Suppressor macrophage treated with lipopolysaccharide for 1 hour (primary cell): ENCODE measurements at regions not wholly inside any gene's neighbourhood (a gene's known extent, or its start where the extent isn't known, plus 50 kb on each side); places are given as distances from the start of the nearest gene placed in this dataset.

Experiments
- DNase-seq, 3 donors: peaks; one replicate each; pipeline ENCODE4 v3.0.0-alpha.2; 2020 to 2022

DNA sequence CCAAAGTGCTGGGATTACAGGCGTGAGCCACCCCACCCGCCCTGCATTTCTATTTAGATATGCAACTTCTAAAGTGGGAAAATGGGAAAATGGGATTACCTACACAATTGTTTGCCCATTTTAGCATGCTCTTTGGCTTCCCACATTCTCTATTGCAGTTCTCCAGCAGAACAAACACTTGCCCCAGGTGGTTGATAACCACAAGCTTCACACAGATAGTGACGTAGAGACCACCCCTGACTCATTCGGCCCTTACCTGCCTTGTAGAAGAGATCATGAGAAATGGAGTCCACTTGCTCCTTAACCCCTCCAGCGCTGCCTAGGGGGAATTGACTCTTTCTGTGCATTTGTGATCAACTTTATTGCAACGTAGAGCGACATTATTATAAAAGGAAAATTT is 83.2 kb upstream of the RAP2B start:
- no peak for DNase-seq

DNA sequence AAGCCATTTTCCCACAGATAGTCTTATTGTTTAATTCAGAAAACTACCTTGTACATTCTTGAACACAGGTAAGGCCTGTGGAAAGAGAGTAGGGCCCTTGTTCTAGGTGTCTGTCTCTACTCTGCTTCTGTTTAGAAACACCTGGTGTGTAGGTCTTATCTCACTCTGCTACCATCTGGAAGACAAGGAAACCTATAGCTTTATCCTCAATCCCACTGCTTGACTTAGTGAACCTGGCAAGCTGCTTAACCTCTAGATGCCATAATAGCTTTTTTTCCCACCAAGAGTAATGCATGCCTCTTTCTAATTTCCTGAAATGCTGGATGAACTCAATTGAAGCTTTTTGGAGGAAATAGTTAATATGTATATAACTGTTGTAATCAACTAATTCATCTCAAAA is 82.6 kb upstream of the RAP2B start:
- no peak for DNase-seq

DNA sequence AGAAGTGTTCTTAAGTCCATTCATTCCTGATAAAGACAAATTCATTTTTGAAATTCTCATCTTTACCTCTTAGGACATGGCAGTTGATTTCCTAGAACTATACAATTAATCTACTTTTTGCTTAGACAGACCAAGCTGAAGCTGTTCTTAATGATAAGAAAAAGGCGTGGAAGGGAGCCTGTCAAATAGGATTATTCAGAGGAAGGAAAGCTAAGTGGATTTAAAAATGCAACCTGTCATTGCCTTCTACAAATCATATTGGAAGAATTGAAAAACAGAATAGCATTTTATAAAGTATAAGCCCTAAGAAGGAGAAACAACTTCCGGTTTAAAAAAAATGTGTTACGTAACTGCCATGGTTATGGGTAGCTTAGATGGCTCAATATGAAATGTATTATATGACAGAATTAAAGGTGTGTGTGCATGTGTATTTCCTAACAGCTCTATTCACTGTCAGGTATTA is 81.2 kb upstream of the RAP2B start:
- DNase-seq: no peak

DNA sequence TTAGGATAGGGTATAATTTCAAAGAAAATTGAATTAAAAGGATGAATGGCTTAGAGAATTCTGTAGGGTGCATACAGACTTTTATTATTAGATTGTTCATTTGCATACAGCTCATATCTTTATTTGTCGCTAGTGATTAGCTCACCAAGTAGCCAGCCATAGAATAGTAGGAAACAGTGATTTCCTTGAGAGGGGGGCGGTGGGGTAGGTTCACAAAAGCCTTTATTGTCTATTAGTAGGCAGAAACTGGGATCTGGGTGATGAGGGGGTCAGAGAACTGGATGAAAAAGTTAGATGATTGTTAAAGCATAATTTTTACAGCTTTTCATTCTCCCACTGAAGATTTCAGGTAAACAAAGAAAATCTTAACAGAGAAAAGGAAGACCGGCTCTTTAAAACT is 77.6 kb upstream of the RAP2B start:
- no peak for DNase-seq

DNA sequence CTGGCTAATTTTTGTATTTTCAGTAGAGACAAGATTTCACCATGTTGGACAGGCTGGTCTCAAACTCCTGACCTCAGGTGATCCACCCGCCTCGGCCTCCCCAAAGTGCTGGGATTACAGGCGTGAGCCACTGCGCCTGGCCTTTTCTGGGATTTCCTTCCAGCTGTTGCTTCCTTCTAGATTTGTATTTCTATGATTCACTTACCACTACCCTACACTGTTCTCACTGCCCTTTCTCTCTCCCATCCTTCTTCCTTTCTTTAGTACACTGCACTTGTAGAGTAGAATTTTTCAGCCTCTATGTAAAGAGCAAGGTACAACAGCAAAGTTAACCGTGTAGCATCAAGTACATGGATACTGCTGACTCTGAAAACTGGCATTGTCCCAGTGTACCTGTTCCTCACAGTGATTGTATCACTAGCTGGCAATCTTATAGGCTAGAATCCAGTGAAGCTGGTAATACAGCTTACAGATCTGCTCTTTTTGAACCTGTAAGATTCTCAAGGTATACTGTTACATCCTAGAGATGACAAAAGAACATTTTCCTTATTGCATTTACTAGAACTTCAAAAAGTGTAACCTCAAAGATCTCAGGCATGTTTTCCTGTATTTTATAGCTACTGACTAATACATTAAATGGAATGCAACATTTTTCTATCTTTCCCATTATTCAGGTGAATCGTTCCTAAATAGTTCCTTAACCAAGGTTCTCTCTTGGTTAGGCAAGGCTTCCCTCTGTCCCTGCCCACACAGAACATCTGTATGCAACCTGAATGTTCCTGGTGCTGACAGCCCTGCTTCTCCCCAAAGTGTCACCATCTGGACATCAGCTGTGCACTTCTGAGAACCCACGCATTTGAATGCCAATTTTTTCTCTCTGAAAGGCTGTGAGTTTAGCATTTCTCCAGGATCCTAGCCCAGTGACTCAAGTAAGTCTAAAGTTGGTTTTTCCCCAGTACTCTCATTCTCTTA is 74.1 kb upstream of the RAP2B start:
- DNase-seq: no peak

DNA sequence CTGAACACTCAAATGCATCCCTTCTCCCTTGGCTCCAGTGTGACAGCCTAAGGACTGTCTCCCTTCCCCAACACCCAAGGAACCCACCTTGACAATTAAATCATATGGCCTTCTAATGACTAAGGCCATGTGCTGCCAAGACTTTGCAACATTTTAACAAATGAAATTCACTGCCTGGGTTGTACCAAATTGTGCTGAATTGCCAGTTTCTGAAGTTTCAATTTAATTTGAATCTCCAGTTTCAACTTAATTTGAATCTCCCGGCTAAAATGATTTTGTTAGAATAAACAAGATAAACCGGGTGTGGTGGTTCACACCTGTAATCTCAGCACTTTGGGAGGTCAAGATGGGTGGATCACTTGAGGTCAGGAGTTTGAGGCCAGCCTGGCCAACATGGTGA is 72.4 kb upstream of the RAP2B start:
- no peak for DNase-seq

DNA sequence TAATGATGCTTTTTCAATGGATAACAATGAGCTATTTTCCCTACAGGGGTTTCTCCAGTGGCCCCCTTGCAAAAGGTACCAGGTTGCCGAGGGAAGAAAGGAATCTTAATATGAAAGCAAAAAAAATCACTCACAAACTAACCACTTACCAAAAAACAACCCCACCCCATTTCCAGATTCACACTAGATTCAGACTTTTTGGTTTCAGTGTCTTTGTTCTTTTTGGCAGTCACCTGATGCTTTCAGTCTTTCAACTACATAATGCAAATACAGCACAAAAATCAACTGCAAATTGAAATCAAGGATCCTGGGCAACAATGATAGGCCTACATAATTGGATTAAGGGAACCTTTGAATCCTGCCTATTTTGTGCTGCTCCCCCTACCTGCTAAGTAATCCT is 71.1 kb upstream of the RAP2B start:
- no peak for DNase-seq

DNA sequence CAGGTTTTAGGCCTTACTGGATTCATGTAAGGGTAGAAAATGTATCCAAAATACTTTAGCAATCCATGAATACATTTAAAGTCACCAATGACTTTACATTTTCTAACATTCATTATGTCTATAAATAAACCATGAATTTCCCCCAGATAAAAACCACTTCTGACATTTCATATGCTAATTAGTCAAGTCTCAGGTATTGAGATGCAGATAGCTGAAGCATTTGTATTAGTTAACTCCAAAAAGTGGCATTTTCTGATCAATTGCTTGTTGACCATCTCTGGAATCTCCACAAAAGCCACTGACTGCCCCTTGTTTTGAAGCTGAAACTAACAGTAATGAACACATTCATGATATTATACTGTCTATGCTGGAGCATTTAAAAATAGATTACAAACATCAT is 68.4 kb upstream of the RAP2B start:
- no peak for DNase-seq

DNA sequence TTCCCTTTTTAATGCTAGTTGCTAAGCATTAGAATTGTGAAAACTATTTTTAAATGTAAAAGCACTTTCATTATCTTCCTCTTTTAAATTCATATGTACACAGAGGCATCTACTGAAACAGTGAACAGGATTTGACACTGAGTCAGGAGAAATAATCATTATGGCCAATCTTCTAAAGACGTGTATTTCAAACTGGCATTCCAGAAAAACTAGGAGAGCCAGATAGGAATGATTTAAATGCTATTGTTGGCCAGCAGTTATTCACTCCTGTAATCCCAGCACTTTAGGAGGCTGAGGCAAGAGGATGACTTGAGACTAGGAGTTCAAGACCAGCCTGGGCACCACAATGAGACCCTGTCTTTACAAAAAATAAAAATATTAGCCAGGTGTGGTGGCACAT is 67.6 kb upstream of the RAP2B start:
- peak in 2 of 3 donors; percentile 28 to 38 for DNase-seq

DNA sequence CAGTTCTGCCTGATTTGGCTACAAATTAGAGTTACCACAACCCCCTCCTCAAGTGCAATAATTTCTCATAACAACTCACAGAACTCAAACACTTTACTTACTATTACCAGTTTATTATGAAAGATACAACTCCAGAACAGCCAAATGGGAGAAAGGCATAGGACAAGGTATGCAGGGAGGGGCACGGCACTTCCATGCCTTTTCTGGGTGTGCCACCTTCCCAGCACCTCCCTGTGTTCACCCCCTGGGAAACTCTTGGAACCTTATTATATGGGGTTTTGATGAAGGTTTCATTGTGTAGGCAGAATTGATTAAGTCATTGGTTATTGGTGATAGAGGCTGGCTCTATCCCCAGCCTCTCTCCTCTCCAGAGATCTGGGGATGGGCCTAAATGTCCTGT is 66.6 kb upstream of the RAP2B start:
- DNase-seq: no peak

DNA sequence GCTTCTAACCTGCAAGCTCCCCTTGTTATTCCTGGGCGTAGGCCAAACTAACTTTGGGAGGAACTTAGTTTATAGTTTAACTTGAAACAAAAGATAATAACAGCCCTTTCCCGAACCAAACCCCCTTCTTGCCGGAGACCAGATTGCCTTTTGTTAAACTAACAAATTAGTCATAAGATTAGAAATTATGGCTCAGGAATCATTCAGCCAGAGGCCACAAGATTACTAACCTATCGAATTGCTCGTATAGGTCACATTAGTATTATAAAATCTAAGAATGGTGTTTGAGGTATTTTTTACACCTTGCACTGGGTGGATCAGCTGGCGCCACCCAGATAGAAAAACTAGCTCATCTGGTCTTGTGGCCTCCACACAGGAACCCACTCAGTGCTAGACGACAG is 65.3 kb upstream of the RAP2B start:
- DNase-seq: no peak

DNA sequence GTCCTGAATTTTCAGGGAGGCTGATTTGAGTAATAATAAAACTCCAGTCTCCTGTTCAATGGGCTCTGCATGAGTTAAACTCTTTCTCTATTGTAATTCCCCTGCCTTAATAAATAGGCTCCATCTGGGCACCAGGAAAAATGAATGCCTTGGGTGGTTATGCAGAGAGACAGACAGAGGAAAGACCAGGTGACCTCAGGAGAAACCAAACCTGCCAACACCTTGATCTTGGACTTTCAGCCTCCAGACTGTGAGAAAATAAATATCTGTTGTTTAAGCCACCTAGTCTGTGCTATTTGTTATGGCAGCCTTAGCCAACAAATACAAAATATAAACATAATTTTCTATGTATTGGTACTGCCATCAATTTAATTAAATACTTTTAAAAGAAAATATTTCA is 64.8 kb upstream of the RAP2B start:
- DNase-seq: no peak

DNA sequence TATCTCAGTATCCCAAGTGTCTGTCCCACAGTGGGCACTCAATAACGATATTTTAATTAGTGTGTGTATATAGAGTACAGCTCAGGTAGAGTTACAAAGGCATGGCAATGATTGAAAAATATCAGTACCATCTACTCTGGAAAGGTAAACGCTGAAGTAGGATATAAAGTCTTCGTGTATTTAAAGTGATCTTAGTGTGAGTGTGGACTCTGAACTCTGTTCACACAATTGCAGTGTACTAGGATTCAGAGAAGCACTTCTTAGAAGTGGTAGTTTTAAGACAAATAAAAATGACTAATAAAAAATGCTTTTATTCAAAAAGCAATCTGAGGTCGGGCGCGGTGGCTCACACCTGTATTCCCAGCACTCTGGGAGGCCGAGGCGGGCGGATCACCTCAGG is 62.9 kb upstream of the RAP2B start:
- no peak for DNase-seq

DNA sequence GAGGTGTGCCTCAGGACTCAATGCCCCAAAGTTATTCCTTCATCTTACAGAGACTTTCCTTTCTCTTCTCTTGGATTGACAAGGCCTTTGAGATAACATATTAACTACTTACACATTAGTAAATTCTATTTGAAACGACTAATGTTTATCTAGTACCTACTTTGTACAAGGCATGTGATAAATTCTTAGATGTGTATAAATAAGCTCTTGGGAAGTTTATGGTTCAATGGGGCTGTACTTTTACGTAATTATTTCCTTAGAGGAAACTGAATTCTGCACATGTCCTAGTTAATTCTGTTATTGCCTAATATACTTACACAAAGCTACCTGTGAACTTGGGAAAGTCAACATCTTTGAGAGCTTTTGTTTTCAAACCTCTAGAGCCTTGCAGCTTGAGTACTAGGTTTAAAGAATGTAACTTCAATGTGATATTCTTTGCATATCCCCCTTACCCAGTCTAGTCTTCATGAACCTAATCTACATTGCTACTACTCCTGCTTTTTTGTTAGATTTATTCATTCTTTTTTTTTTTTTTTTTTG is 58.5 kb upstream of the RAP2B start:
- DNase-seq: no peak

DNA sequence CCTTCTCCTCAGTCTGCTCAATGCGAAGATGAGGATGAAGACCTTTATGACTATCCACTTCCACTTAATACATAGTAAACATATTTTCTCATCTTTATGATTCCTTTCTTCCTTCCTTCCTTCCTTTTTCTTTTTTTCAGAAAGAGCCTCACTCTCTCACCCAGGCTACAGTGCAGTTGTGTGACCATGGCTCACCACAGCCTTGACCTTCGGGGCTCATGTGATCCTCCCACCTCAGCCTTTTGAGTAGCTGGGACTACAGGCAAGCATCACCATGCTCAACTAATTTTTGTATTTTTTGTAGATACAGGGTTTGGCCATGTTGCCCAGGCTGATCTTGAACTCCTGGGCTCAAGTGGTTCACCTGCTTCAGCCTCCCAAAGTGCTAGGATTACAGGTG is 52.0 kb upstream of the RAP2B start:
- no peak for DNase-seq

DNA sequence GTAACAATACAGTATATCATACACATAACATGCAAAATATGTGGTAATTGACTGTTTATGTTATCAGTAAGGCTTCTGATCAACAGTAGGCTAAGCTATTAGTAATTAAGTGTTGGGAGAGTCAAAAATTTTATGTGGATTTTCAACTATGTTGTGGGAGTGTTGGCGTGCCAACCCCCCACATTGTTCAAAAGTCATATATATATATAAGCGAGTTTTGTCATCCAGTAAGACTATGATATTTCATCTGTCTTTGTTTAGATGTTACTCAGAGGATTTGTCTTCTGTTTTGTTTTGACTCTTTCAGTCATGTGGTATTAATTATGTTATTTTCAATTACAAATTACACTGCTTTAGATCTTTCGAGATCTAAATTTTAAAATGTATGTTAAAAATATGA is 51.0 kb upstream of the RAP2B start:
- DNase-seq: no peak
